CD4-positive, alpha-beta T cell (primary cell): ENCODE measurements at regions not wholly inside any gene's neighbourhood (a gene's known extent, or its start where the extent isn't known, plus 50 kb on each side); places are given as distances from the start of the nearest gene placed in this dataset.

Experiments used
- ATAC-seq: fragments of 200-7000 bp; cut with Tn5 transposase; one replicate; pipeline ENCODE4 v1.10.0; 2022; ENCODE audit warnings: mild to moderate bottlenecking; ENCODE audit not compliant: poor library complexity
- CTCF ChIA-PET: fragments of 350-600 bp; sonication (Branson Sonifier 250); formaldehyde crosslinking; loops from one replicate; lab custom pipeline; 2021; ENCODE audit warnings: antibody characterized with exemption, inconsistent platforms; lab: Charles Lee
- POLR2A ChIA-PET: fragments of 350-600 bp; sonication (Branson Sonifier 250); formaldehyde crosslinking; loops from one replicate; lab custom pipeline; 2021; ENCODE audit warnings: antibody characterized with exemption, inconsistent platforms; lab: Charles Lee
- DNase-seq, 14 experiments: peaks; one replicate each; pipeline ENCODE4 v3.0.0-alpha.2; 2013 to 2020; ENCODE audit warnings: mixed read lengths in 2 of 14
- H3K27ac ChIP-seq, 2 donors: one replicate each; pipeline versions ENCODE4 v1.5.1 to v1.7.0; 2013; ENCODE audit warnings: low read length in 2 of 2, low read depth in 1 of 2, mild to moderate bottlenecking in 1 of 2
- H3K27me3 ChIP-seq, 2 experiments: 1 replicate in 1 of 2; 2 replicates in 1 of 2; pipeline versions ENCODE4 v1.6.1 to v1.7.0; 2013; ENCODE audit warnings: low read length in 2 of 2, control low read depth in 1 of 2, mild to moderate bottlenecking in 1 of 2, moderate library complexity in 1 of 2; ENCODE audit not compliant: insufficient read depth in 2 of 2, control insufficient read depth in 1 of 2
- H3K36me3 ChIP-seq: one replicate; pipeline ENCODE4 v1.6.1; 2013; ENCODE audit warnings: low read length, control low read depth; ENCODE audit not compliant: insufficient read depth
- H3K4me1 ChIP-seq: one replicate; pipeline ENCODE4 v1.6.1; 2013; ENCODE audit warnings: low read length, control low read depth; ENCODE audit not compliant: insufficient read depth
- H3K4me3 ChIP-seq: one replicate; pipeline ENCODE4 v1.5.1; 2013; ENCODE audit warnings: mild to moderate bottlenecking, low read length, moderate library complexity
- H3K9me3 ChIP-seq, 2 experiments: 1 replicate in 1 of 2; 2 replicates in 1 of 2; pipeline versions ENCODE4 v1.6.1 to v1.7.0; 2013; ENCODE audit warnings: low read length in 2 of 2, mild to moderate bottlenecking in 2 of 2, control low read depth in 1 of 2, moderate library complexity in 1 of 2; ENCODE audit not compliant: control insufficient read depth in 1 of 2, insufficient read depth in 1 of 2
- H3K27ac Mint-ChIP-seq: one replicate; pipeline ENCODE4 v1.8.0; 2020; ENCODE audit warnings: mixed read lengths
- H3K27me3 Mint-ChIP-seq: one replicate; pipeline ENCODE4 v1.8.0; 2021; ENCODE audit warnings: mixed read lengths
- H3K36me3 Mint-ChIP-seq: one replicate; pipeline ENCODE4 v1.8.0; 2021; ENCODE audit warnings: low read depth, mixed read lengths
- H3K4me1 Mint-ChIP-seq: one replicate; pipeline ENCODE4 v1.8.0; 2021; ENCODE audit warnings: low read depth, mixed read lengths
- H3K4me3 Mint-ChIP-seq: one replicate; pipeline ENCODE4 v1.8.0; 2020; ENCODE audit warnings: mild to moderate bottlenecking, mixed read lengths
- H3K9me3 Mint-ChIP-seq: one replicate; pipeline ENCODE4 v1.8.0; 2020; ENCODE audit warnings: mixed read lengths
- CTCF ChIP-seq: fragments of 200-600 bp; IDR thresholded peaks from one replicate; pipeline ENCODE4 v1.8.0; 2022; ENCODE audit warnings: antibody characterized with exemption, mild to moderate bottlenecking
- intact Hi-C, 2 experiments: fragments of 100-400 bp; cut with DNase I in 1 of 2; cut with micrococcal nuclease in 1 of 2; formaldehyde crosslinking; loops; one replicate each; pipeline versions ENCODE4 v1.15.1 to v1.9.0; 2023 to 2025; cut with DNase I, micrococcal nuclease

- ChIA-PET CTCF (no interaction called here), POLR2A (no interaction called here)
- Mint-ChIP-seq H3K27me3 (no peaks in the 10 kb centered on the region), H3K9me3 (no peaks in the 10 kb centered on the region), H3K27ac (no peak overlapping the region), H3K4me1 (no peaks in the 10 kb centered on the region), H3K4me3 (no peak overlapping the region), H3K36me3 (no peaks in the 10 kb centered on the region)
- ATAC-seq, result no peak
- peaks cover 3% of the 10 kb centered on the region for H3K4me1 ChIP-seq
- intact Hi-C loops, result loop anchor here (10.0 kb wide), 2 partner anchors 1217 to 1823 kb away; no protein-coding TSS in a partner anchor
- no peaks in the 10 kb centered on the region for H3K36me3 ChIP-seq
- H3K4me3 ChIP-seq, result no peak overlapping the region
- no peaks in the 10 kb centered on the region for H3K9me3 ChIP-seq
- TF ChIP-seq CTCF, result no peak
- H3K27ac ChIP-seq, result no peak overlapping the region
- no peaks in the 10 kb centered on the region for H3K27me3 ChIP-seq
- no peak for DNase-seq
Measured at GRCh38 chr3:110318108-110318507, 753.5 kb upstream of the NECTIN3 start.

- Histone ChIP-seq H3K36me3 (no peaks in the 10 kb centered on the region), H3K27ac (no peak overlapping the region), H3K4me3 (no peak overlapping the region), H3K4me1 (no peaks in the 10 kb centered on the region), H3K27me3 (no peaks in the 10 kb centered on the region), H3K9me3 (no peaks in the 10 kb centered on the region)
- Mint-ChIP-seq H3K27me3 (no peaks in the 10 kb centered on the region), H3K36me3 (no peaks in the 10 kb centered on the region), H3K4me1 (no peaks in the 10 kb centered on the region), H3K9me3 (no peaks in the 10 kb centered on the region), H3K27ac (no peak overlapping the region), H3K4me3 (no peak overlapping the region)
- no peak for TF ChIP-seq CTCF
- POLR2A ChIA-PET, result no interaction called here
- intact Hi-C loops, result no loop called here
- CTCF ChIA-PET, result interaction anchor here (0.8 kb wide), 1 partner anchor 9 kb away, joined by 3 read pairs; no protein-coding TSS in a partner anchor
- no peak for ATAC-seq
- DNase-seq, result no peak
Measured at GRCh38 chr3:110323349-110323748, 748.3 kb upstream of the NECTIN3 start.

- Histone ChIP-seq H3K27ac (no peak overlapping the region), H3K4me1 (no peaks in the 10 kb centered on the region), H3K4me3 (no peak overlapping the region), H3K27me3 (no peaks in the 10 kb centered on the region), H3K9me3 (no peaks in the 10 kb centered on the region), H3K36me3 (no peaks in the 10 kb centered on the region)
- no peaks in the 10 kb centered on the region for H3K9me3 Mint-ChIP-seq
- intact Hi-C loops, result no loop called here
- H3K36me3 Mint-ChIP-seq, result no peaks in the 10 kb centered on the region
- no peak for DNase-seq
- no peak for TF ChIP-seq CTCF
- ATAC-seq, result no peak
- H3K27ac Mint-ChIP-seq, result no peak overlapping the region
- no peaks in the 10 kb centered on the region for H3K4me1 Mint-ChIP-seq
- no peaks in the 10 kb centered on the region for H3K27me3 Mint-ChIP-seq
- CTCF ChIA-PET, result no interaction called here
- H3K4me3 Mint-ChIP-seq, result no peak overlapping the region
- POLR2A ChIA-PET, result no interaction called here
Measured at GRCh38 chr3:110324171-110324705, 747.4 kb upstream of the NECTIN3 start.
